Effector memory CD4-positive, alpha-beta T cell (primary cell): ENCODE measurements at regions not wholly inside any gene's neighbourhood (a gene's known extent, or its start where the extent isn't known, plus 50 kb on each side); places are given as distances from the start of the nearest gene placed in this dataset.

Experiments
- DNase-seq, 3 donors: peaks; one replicate each; pipeline ENCODE4 v3.0.0-alpha.2; 2020
- H3K27ac ChIP-seq: 2 replicates; pipeline ENCODE4 v1.7.0; 2013; ENCODE audit warnings: mild to moderate bottlenecking, low read length, moderate library complexity; ENCODE audit not compliant: insufficient read depth, poor library complexity, severe bottlenecking
- H3K27me3 ChIP-seq: replicated peaks from 2 replicates; pipeline ENCODE4 v1.7.0; 2013; ENCODE audit warnings: mild to moderate bottlenecking, low read length; ENCODE audit not compliant: insufficient read depth, control insufficient read depth, poor library complexity, severe bottlenecking
- H3K36me3 ChIP-seq: 2 replicates; pipeline ENCODE4 v1.7.0; 2013; ENCODE audit warnings: mild to moderate bottlenecking, low read length, moderate library complexity; ENCODE audit not compliant: control insufficient read depth, insufficient read depth
- H3K4me1 ChIP-seq: 2 replicates; pipeline ENCODE4 v1.7.0; 2013; ENCODE audit warnings: low read length, mild to moderate bottlenecking; ENCODE audit not compliant: control insufficient read depth, insufficient read depth, poor library complexity, severe bottlenecking
- H3K4me3 ChIP-seq: 2 replicates; pipeline ENCODE4 v1.7.0; 2013; ENCODE audit warnings: low read length, low read depth, mild to moderate bottlenecking; ENCODE audit not compliant: insufficient read depth, poor library complexity, severe bottlenecking
- H3K9me3 ChIP-seq: 2 replicates; pipeline ENCODE4 v1.7.0; 2013; ENCODE audit warnings: mild to moderate bottlenecking, low read length, moderate library complexity; ENCODE audit not compliant: control insufficient read depth

DNA sequence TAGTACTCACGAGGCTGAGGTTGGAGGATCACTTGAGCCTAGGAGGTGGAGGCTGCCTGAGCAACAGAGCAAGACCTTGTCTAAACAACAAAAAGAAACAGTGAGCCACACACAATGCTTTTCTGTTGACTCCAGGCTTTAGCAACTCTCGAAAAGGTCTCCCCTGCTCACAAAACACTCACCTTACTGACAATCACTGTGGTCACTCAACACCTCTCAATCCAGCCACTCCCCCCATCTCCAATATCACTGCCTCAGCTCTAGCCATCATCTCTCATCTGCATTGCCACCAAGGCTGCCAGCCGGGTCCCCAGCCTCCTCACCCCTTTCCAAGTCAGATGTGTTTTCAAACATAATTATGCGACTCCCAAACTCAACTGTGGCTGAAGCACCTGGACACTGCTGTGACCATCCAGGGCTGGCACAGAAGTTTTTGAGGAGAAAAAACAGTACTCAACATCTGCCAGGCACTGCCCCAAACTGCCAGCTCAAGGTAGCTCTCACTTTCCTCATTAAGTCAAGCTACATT, 218.0 kb upstream of the ARID1B start:
- H3K36me3 ChIP-seq = no peaks in the 10 kb centered on the region
- peaks cover under 1% of the 10 kb centered on the region for H3K4me1 ChIP-seq
- no peak overlapping the region for H3K4me3 ChIP-seq
- no peak overlapping the region for H3K27ac ChIP-seq
- H3K27me3 ChIP-seq = no peaks in the 10 kb centered on the region
- no peaks in the 10 kb centered on the region for H3K9me3 ChIP-seq
- no peak for DNase-seq

DNA sequence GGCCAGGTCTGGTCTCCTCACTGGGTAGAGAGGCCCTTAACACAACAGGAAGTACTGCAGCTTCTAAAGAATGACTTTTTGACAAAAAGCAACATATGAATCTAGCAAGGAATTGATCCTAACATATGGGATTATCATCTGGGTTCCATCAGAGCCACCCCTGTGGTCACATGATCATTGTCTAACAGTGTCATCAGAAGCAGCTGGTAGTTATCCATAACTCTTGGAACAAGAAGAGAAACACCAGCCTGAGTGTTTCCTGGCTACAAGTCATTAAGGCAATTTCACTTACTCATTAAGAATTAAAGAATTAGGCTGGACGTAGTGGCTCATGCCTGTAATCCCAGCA, 219.3 kb upstream of the ARID1B start:
- Histone ChIP-seq H3K4me3 (no peak overlapping the region), H3K36me3 (no peaks in the 10 kb centered on the region), H3K27me3 (no peaks in the 10 kb centered on the region), H3K9me3 (no peaks in the 10 kb centered on the region), H3K27ac (no peak overlapping the region), H3K4me1 (no peaks in the 10 kb centered on the region)
- no peak for DNase-seq

DNA sequence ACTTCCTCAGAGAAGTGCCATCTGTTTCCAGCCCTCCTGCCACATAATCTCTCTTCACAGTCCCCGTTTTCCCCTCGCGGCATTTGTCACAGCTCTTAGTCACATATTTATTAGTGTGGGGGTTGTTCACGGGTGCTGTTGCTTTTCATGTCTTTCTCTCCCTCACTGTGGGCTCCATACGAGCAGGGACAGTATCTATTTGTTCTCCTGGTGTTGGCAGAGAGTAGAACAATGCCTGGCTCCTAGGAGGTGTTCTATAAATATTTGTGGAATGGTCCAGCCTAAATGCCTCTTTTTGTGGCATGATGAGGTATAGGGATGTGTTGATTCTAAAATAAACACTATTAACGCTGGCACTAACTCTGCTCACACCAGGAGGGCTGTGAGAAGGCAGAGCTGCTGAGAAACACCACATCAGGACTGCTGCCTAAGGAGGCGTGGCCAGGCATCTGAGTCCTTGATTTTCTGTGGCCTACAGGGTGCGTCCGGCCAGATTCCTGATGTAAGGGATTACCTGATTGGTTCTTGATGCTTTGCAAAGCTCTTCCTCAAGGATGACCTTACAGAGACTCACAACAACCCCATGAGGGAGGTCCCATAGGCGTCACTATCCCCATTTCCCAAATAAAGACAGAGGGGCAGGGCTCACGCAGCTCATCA, 219.8 kb upstream of the ARID1B start:
- no peak overlapping the region for H3K4me3 ChIP-seq
- no peak for DNase-seq
- no peak overlapping the region for H3K27ac ChIP-seq

DNA sequence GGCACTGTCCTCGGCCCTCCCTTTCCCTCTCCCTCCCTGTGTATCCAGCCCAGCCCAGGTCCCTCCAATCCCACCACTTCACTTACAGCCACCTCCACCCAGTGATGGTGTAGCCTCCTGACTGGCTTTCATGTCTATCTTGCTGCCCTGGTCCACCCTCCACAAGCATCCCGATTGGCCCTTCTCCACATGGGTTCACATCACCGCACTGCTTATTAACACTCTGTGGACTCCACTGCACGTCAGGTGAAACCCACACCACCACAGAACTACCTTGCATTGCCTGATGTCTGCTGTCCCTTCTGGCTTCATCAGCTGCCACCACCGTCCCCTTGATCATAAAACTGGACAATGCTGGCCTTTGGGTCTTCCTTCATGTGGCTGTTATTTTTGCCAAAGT, 220.4 kb upstream of the ARID1B start:
- no peak overlapping the region for H3K4me3 ChIP-seq
- no peak for DNase-seq
- H3K27me3 ChIP-seq = no peaks in the 10 kb centered on the region
- H3K36me3 ChIP-seq = no peaks in the 10 kb centered on the region
- no peak overlapping the region for H3K27ac ChIP-seq
- H3K9me3 ChIP-seq = no peaks in the 10 kb centered on the region
- no peaks in the 10 kb centered on the region for H3K4me1 ChIP-seq

More for the DNA sequence above, 219.8 kb upstream of the ARID1B start:
- Histone ChIP-seq H3K36me3 (no peaks in the 10 kb centered on the region), H3K27me3 (no peaks in the 10 kb centered on the region), H3K4me1 (no peaks in the 10 kb centered on the region), H3K9me3 (no peaks in the 10 kb centered on the region)

DNA sequence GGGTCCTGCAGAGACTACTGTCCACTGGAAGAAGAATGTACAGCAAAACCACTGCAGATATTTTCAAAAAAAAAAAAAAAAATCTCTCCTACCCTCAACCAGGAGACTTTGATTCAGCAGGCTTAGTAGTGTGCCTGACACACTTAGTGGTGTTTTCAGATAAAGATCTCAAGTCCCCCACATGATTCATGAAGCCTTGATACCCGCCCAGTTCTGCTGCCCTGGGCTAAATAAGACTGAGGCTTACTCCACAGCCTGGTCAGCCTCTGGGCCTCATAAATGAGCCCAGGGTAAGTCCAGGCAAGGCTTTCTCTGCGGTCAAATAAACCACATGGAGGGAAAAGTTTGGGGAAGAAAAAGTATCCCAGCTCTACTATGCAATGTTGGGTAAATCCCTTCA, 222.1 kb upstream of the ARID1B start:
- H3K4me1 ChIP-seq = no peaks in the 10 kb centered on the region
- no peaks in the 10 kb centered on the region for H3K9me3 ChIP-seq
- no peaks in the 10 kb centered on the region for H3K27me3 ChIP-seq
- H3K4me3 ChIP-seq = no peak overlapping the region
- H3K36me3 ChIP-seq = no peaks in the 10 kb centered on the region
- DNase-seq = no peak
- H3K27ac ChIP-seq = no peak overlapping the region

DNA sequence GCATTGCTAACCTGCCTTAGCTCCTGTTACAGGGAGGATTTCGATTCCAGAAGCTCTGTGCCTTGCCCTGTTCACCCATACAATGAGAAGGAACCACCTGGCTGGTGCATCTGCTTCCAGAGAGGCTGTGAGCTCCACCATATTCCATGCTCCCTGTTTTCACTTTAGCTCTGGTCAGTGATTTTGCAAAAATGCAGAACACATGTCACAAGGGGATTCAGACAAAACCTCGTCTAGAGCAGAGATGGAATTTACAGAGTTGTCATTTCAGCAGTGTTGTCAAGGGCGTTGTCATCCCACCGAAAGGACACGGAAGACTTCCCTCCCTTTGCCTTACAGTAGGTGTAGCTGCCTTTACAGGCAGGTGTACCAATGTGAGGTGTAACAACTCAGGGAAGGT, 223.0 kb upstream of the ARID1B start:
- DNase-seq = no peak
- H3K27me3 ChIP-seq = no peaks in the 10 kb centered on the region
- no peak overlapping the region for H3K27ac ChIP-seq
- H3K4me1 ChIP-seq = no peaks in the 10 kb centered on the region
- H3K4me3 ChIP-seq = no peak overlapping the region
- no peaks in the 10 kb centered on the region for H3K36me3 ChIP-seq
- H3K9me3 ChIP-seq = no peaks in the 10 kb centered on the region

DNA sequence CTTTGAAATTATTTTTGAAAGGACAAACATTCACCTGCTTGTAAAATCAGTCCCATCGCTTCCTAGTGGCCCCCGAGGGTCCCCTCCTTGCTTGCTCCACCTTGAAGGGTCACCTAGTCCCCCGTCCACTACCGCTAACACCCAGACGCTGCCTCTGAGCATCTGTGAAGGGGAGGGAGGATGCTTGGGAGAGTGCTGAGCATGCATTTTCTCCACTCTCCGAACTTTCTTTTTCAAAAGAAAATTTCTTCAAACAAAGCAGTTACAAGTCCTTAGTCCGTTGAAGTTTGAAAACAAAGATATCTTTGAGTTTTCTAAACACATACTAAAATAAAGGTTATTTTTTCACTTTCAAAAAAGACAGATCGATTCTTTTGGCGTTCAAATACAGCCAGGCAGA, 224.3 kb upstream of the ARID1B start:
- no peak for DNase-seq
- no peaks in the 10 kb centered on the region for H3K4me1 ChIP-seq
- no peak overlapping the region for H3K4me3 ChIP-seq
- H3K36me3 ChIP-seq = no peaks in the 10 kb centered on the region
- no peak overlapping the region for H3K27ac ChIP-seq
- H3K9me3 ChIP-seq = no peaks in the 10 kb centered on the region
- H3K27me3 ChIP-seq = no peaks in the 10 kb centered on the region

DNA sequence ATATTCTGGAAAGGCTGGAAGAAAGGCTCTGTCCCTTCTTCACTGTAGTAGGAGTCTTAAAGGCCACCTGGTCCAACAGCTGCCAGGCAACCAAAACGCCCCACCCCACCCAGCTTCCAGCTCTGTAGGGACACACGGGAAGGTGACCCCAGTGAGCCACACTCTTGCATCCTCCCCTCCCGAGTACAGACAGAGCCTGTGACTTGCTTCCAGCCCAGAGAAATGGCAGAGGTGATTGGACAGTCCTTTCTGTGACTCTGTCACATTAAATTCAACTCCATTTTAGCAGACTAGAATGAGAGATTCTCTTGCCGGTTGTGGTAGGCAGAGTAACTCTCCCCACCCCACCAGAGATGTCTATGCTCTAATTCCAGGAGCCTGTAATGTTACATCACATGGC, 226.2 kb upstream of the ARID1B start:
- H3K36me3 ChIP-seq = no peaks in the 10 kb centered on the region
- H3K9me3 ChIP-seq = no peaks in the 10 kb centered on the region
- no peak overlapping the region for H3K27ac ChIP-seq
- H3K4me1 ChIP-seq = no peaks in the 10 kb centered on the region
- H3K27me3 ChIP-seq = no peaks in the 10 kb centered on the region
- no peak for DNase-seq
- H3K4me3 ChIP-seq = no peak overlapping the region

DNA sequence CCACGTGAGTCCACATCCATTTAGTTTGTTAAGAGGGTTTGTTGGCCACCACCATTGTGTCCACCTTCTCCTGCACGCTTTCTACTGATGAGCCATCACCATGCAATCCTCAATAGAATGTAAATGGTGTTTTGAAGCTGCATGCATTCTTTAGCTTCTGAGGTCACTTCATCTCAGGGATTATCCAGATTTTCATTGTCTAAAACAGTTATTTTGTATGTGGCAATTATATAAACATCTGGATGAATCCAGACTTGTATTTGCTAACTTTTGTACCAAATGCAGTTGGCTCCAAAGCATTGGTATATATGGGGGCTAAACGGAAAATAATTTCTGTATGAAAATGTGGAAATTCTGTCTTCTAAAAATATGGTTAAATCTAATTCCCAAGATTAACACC, 231.2 kb upstream of the ARID1B start:
- Histone ChIP-seq H3K4me3 (no peak overlapping the region), H3K27me3 (no peaks in the 10 kb centered on the region), H3K9me3 (no peaks in the 10 kb centered on the region), H3K4me1 (no peaks in the 10 kb centered on the region), H3K27ac (no peak overlapping the region), H3K36me3 (no peaks in the 10 kb centered on the region)
- DNase-seq = no peak

DNA sequence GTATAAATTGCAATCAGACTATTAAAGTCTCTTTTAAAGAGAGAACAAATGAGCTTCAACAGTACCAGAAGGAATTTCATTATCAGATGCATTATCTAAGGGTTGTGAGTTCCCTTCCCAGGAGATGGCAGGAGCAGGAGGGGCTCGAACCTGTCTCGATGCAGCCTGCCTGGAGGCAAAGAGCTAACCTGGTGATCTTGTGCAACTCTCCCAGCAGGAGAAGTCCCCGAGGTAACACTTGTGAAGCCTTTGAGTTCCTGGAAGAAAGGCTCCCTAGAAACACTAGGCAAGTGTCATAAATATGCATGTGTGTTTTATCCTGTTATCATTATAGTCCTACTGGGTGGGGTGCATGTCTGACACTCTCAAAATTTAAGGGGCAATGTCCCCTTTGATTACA, 232.2 kb upstream of the ARID1B start:
- Histone ChIP-seq H3K27me3 (no peaks in the 10 kb centered on the region), H3K4me1 (no peaks in the 10 kb centered on the region), H3K27ac (no peak overlapping the region), H3K4me3 (no peak overlapping the region), H3K36me3 (no peaks in the 10 kb centered on the region), H3K9me3 (no peaks in the 10 kb centered on the region)
- DNase-seq = no peak
